HG02678 (cell line): ENCODE measurements at regions not wholly inside any gene's neighbourhood (a gene's known extent, or its start where the extent isn't known, plus 50 kb on each side); places are given as distances from the start of the nearest gene placed in this dataset.
"Not testable (repeated sequence)": the region's sequence is repeated elsewhere in the genome, so short reads cannot be mapped to it uniquely, and the experiment has no call there.

Experiments
- ATAC-seq: cut with Tn5 transposase; IDR thresholded peaks from one replicate; pipeline ENCODE4 v1.9.1; 2021; ENCODE audit warnings: mild to moderate bottlenecking, moderate library complexity; ENCODE audit not compliant: unreplicated experiment

- no peak for ATAC-seq
Measured at GRCh38 chr4:81789158-81789557, 317.5 kb upstream of the RASGEF1B start.

GRCh38 chr4:81786766-81787165 is 315.1 kb upstream of the RASGEF1B start:
- no peak for ATAC-seq

GRCh38 chr4:81786063-81786763 is 314.5 kb upstream of the RASGEF1B start:
- ATAC-seq = no peak

DNA sequence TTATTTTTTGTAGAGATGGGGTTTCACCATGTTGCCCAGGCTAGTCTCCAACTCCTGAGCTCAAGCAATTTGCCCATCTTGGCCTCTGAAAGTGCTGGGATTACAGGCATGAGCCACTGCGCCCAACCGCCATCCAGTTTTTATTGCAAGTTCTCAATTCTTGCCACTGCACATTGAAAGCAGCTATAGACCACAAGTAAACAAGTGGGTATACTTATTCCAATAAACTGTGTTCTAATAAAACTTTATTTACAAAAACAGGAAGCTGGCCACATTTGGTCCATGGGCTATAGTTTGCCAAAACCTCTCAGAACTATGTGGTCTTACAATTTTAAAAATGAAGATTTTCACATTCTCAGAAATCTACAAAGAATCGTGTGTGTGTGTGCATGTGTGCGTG is 313.6 kb upstream of the RASGEF1B start:
- ATAC-seq = no peak

GRCh38 chr4:81783558-81783957 is 311.9 kb upstream of the RASGEF1B start:
- ATAC-seq = no peak

- no peak for ATAC-seq
Measured at GRCh38 chr4:81781799-81782198, 310.1 kb upstream of the RASGEF1B start.

GRCh38 chr4:81777718-81778117 is 306.0 kb upstream of the RASGEF1B start:
- ATAC-seq = not testable (repeated sequence)

DNA sequence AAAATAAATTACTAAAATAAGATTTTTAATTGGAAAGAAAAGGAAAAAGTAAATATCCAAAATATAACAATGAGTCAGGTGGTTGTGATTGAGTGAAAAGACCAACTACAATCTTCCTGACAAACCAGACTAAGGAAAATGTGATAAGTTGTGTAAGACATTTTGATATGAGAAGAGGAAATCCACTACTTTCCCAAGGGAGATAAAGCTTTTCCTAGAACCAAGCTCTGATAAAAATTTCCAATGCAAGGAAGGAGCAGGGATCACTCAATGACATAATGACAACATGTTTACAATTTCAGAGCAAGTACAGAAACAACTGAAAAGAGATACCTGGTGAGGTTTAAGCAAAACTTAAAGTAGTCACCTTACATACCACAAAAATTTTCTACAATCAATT is 305.1 kb upstream of the RASGEF1B start:
- no peak for ATAC-seq

- no peak for ATAC-seq
Measured at GRCh38 chr4:81773557-81773956, 301.9 kb upstream of the RASGEF1B start.

GRCh38 chr4:81771721-81772120 is 300.0 kb upstream of the RASGEF1B start:
- ATAC-seq = no peak

DNA sequence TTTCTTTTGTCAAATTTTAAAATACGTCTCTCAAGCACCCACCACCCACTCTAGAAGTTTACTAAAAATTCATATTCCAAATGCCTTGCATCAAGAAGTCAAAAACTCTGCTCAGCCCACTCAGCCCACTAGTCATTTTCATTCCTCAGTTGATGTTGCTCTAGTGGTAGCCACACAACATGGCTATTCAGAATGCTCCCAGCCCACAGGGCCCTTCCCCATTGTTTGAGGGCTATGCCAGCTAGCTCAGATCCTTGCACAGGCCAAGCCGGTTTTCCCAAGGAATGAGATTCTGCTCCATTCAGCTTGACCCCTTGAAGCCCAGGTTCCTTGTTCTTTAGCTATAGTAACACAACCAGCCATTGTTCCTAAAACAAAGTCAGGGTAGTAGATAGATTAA is 297.5 kb upstream of the RASGEF1B start:
- ATAC-seq = no peak

GRCh38 chr4:81758574-81759264 is 287.0 kb upstream of the RASGEF1B start:
- no peak for ATAC-seq

DNA sequence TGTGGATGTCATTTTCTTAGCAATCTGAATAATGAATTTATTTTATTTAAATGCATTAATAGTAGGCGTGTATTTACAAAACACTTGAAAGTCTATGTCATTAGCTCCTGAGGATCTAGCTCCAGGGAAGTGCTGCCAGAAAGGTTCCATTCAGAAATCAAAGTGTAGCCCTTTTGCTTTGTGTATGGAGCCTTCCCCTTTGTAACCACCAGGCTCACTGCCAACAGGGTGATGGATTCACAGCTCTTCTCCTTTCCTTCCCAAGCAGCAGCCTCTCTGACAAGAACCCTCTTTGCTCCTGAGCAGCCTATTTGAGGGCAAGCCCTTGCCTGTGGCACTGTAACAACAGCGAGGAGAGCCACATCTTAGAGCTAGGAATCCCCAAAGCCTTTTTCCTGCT is 286.0 kb upstream of the RASGEF1B start:
- ATAC-seq = no peak

GRCh38 chr4:81756973-81757372 is 285.3 kb upstream of the RASGEF1B start:
- peak; percentile 82 for ATAC-seq

DNA sequence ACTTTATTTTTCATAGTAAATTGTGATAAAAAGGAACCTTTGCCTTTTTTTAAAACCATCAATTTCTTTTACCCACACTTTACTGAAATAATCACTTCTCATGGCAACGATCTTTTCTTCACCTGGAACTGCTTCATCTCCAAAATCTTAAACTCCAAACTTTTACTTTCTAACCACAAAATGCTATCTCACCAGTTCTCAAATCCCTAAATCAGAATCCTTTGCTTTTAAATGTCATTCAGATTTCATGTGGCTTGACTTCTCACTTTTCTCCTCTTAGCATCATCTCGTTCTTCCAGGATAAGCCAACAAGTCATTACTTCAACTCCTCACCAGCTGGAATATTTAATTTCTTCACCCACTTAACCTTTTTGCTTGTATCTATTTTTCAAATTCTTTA is 284.3 kb upstream of the RASGEF1B start:
- no peak for ATAC-seq

DNA sequence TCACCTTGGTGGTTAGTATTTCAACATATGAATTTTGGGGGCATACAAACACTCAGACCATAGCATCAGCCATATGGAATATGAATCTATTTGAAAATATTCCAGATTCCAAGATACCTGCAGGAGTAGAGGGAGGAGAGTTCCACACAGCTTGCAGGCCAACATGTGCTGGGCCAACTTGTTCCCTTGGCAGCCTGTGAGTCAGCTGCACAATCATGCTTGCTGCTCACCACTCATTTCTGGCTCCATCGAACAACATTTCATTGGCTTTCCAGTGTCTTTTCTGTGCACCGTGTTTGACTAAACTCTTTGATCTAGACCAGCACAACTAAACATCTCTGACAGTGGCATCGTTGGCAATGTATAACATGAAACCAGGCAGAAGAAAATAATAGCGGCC is 282.5 kb upstream of the RASGEF1B start:
- no peak for ATAC-seq

- no peak for ATAC-seq
Measured at GRCh38 chr4:81751531-81752289, 280.0 kb upstream of the RASGEF1B start.

- no peak for ATAC-seq
Measured at GRCh38 chr4:81747242-81747930, 275.7 kb upstream of the RASGEF1B start.

- no peak for ATAC-seq
Measured at GRCh38 chr4:81746773-81747172, 275.1 kb upstream of the RASGEF1B start.

GRCh38 chr4:81746071-81746470 is 274.4 kb upstream of the RASGEF1B start:
- no peak for ATAC-seq

GRCh38 chr4:81745050-81745449 is 273.3 kb upstream of the RASGEF1B start:
- ATAC-seq = no peak
